Calu3 (cell line): ENCODE measurements at regions not wholly inside any gene's neighbourhood (a gene's known extent, or its start where the extent isn't known, plus 50 kb on each side); places are given as distances from the start of the nearest gene placed in this dataset.

Experiments used
- BruUV-seq: library from RNA; stranded (reverse); fragments of 400-500 nt; replicated peaks from 2 replicates; lab custom pipeline; 2021; lab: Mats Ljungman, UMichigan
- CTCF ChIA-PET: fragments of 300-600 bp; sonication (Branson Sonifier 250); formaldehyde crosslinking; loops from one replicate; lab custom pipeline; 2022; ENCODE audit warnings: antibody characterized with exemption; lab: Charles Lee
- DNase-seq: peaks from one replicate; pipeline ENCODE4 v3.0.0; 2022
- H3K27ac Mint-ChIP-seq: one replicate; pipeline ENCODE4 v1.8.0; 2022; ENCODE audit warnings: mixed read lengths; ENCODE audit not compliant: unreplicated experiment
- H3K27me3 Mint-ChIP-seq: one replicate; pipeline ENCODE4 v1.8.0; 2022; ENCODE audit warnings: mixed read lengths; ENCODE audit not compliant: unreplicated experiment
- H3K36me3 Mint-ChIP-seq: one replicate; pipeline ENCODE4 v1.8.0; 2022; ENCODE audit warnings: mild to moderate bottlenecking, moderate library complexity, mixed read lengths; ENCODE audit not compliant: insufficient read depth, unreplicated experiment
- H3K4me1 Mint-ChIP-seq: one replicate; pipeline ENCODE4 v1.8.0; 2022; ENCODE audit warnings: mild to moderate bottlenecking, low read depth, mixed read lengths; ENCODE audit not compliant: unreplicated experiment
- H3K4me3 Mint-ChIP-seq: one replicate; pipeline ENCODE4 v1.8.0; 2022; ENCODE audit warnings: mild to moderate bottlenecking, low read depth, moderate library complexity, mixed read lengths; ENCODE audit not compliant: unreplicated experiment
- H3K9me3 Mint-ChIP-seq: one replicate; pipeline ENCODE4 v1.8.0; 2022; ENCODE audit warnings: low read depth, mixed read lengths; ENCODE audit not compliant: unreplicated experiment
- CTCF ChIP-seq: fragments of 200-600 bp; IDR thresholded peaks from one replicate; pipeline ENCODE4 v1.8.0; 2022; ENCODE audit warnings: antibody characterized with exemption; ENCODE audit not compliant: unreplicated experiment
- intact Hi-C: fragments of 100-400 bp; cut with micrococcal nuclease; formaldehyde crosslinking; loops from one replicate; pipeline ENCODE4 v1.10.0; 2022; ENCODE audit not compliant: unreplicated experiment

GRCh38 chr3:75171630-75172230 lies 492.4 kb upstream of the FRG2C start:
- no peak for DNase-seq
- TF ChIP-seq CTCF, result peak; percentile 19
- H3K27me3 Mint-ChIP-seq, result no peaks in the 10 kb centered on the region

GRCh38 chr3:75176937-75177336 lies 487.2 kb upstream of the FRG2C start:
- CTCF ChIA-PET, result no interaction called here
- Mint-ChIP-seq H3K4me3 (no peak overlapping the region), H3K27me3 (no peaks in the 10 kb centered on the region), H3K9me3 (no peaks in the 10 kb centered on the region), H3K4me1 (no peaks in the 10 kb centered on the region), H3K27ac (no peak overlapping the region), H3K36me3 (no peaks in the 10 kb centered on the region)
- DNase-seq, result no peak
- intact Hi-C loops, result no loop called here
- no TSS peak for BruUV-seq
- TF ChIP-seq CTCF, result no peak

More at GRCh38 chr3:75171630-75172230, 492.4 kb upstream of the FRG2C start:
- H3K27ac Mint-ChIP-seq, result no peak overlapping the region
- CTCF ChIA-PET, result no interaction called here
- BruUV-seq, result no TSS peak
- H3K4me3 Mint-ChIP-seq, result no peak overlapping the region
- no peaks in the 10 kb centered on the region for H3K4me1 Mint-ChIP-seq
- no peaks in the 10 kb centered on the region for H3K36me3 Mint-ChIP-seq
- intact Hi-C loops, result loop anchor here (1.0 to 2.0 kb wide), 2 partner anchors 30 to 1303 kb away; no protein-coding TSS in a partner anchor
- no peaks in the 10 kb centered on the region for H3K9me3 Mint-ChIP-seq

GRCh38 chr3:75180235-75180944 lies 483.7 kb upstream of the FRG2C start:
- no peak overlapping the region for H3K27ac Mint-ChIP-seq
- TF ChIP-seq CTCF, result no peak
- no peak overlapping the region for H3K4me3 Mint-ChIP-seq
- BruUV-seq, result no TSS peak
- DNase-seq, result no peak
- no peaks in the 10 kb centered on the region for H3K27me3 Mint-ChIP-seq
- no peaks in the 10 kb centered on the region for H3K9me3 Mint-ChIP-seq
- intact Hi-C loops, result no loop called here
- H3K36me3 Mint-ChIP-seq, result no peaks in the 10 kb centered on the region
- CTCF ChIA-PET, result no interaction called here
- no peaks in the 10 kb centered on the region for H3K4me1 Mint-ChIP-seq

GRCh38 chr3:75180945-75181298 lies 483.2 kb upstream of the FRG2C start:
- no TSS peak for BruUV-seq
- TF ChIP-seq CTCF, result no peak
- H3K36me3 Mint-ChIP-seq, result no peaks in the 10 kb centered on the region
- CTCF ChIA-PET, result no interaction called here
- no peaks in the 10 kb centered on the region for H3K27me3 Mint-ChIP-seq
- H3K27ac Mint-ChIP-seq, result no peak overlapping the region
- intact Hi-C loops, result no loop called here
- no peak for DNase-seq
- H3K4me3 Mint-ChIP-seq, result no peak overlapping the region
- no peaks in the 10 kb centered on the region for H3K4me1 Mint-ChIP-seq
- H3K9me3 Mint-ChIP-seq, result no peaks in the 10 kb centered on the region
